Hepatocyte (in vitro differentiated cells): ENCODE measurements at regions not wholly inside any gene's neighbourhood (a gene's known extent, or its start where the extent isn't known, plus 50 kb on each side); places are given as distances from the start of the nearest gene placed in this dataset.

Experiments used
- DNase-seq: peaks from one replicate; pipeline ENCODE4 v3.0.0-alpha.2; 2016; ENCODE audit warnings: low spot score
- H2AFZ ChIP-seq: fragments of 200-600 bp; sonication (generic); 2 replicates; pipeline ENCODE4 v1.6.0; 2016; ENCODE audit warnings: antibody characterized with exemption, mild to moderate bottlenecking
- H3K27ac ChIP-seq: fragments of 200-600 bp; sonication (generic); 2 replicates; pipeline ENCODE4 v1.5.1; 2016; ENCODE audit warnings: mild to moderate bottlenecking
- H3K27me3 ChIP-seq: fragments of 200-600 bp; sonication (generic); 2 replicates; pipeline ENCODE4 v1.6.1; 2016
- H3K36me3 ChIP-seq: fragments of 200-600 bp; sonication (generic); replicated peaks from 2 replicates; pipeline ENCODE4 v1.5.1; 2016; ENCODE audit warnings: low read depth; ENCODE audit not compliant: insufficient read depth
- H3K4me1 ChIP-seq: fragments of 200-600 bp; sonication (generic); 2 replicates; pipeline ENCODE4 v1.5.1; 2016; ENCODE audit warnings: mild to moderate bottlenecking, moderate library complexity; ENCODE audit not compliant: insufficient read depth
- H3K4me2 ChIP-seq: fragments of 200-600 bp; sonication (generic); 2 replicates; pipeline ENCODE4 v1.6.0; 2016
- H3K4me3 ChIP-seq: fragments of 200-600 bp; sonication (generic); 2 replicates; pipeline ENCODE4 v1.5.1; 2016; ENCODE audit warnings: mild to moderate bottlenecking
- H3K79me2 ChIP-seq: fragments of 200-600 bp; sonication (generic); 2 replicates; pipeline ENCODE4 v1.6.0; 2017; ENCODE audit warnings: mild to moderate bottlenecking
- H3K9me2 ChIP-seq: fragments of 200-600 bp; sonication (generic); replicated peaks from 2 replicates; pipeline ENCODE4 v1.6.0; 2017; ENCODE audit warnings: mild to moderate bottlenecking; ENCODE audit not compliant: insufficient read depth
- H3K9me3 ChIP-seq: fragments of 200-600 bp; sonication (generic); 2 replicates; pipeline ENCODE4 v1.5.1; 2016; ENCODE audit warnings: low read depth, mild to moderate bottlenecking
- H4K20me1 ChIP-seq: fragments of 200-600 bp; sonication (generic); 2 replicates; pipeline ENCODE4 v1.6.0; 2016; ENCODE audit warnings: mild to moderate bottlenecking; ENCODE audit not compliant: insufficient read depth, poor library complexity, severe bottlenecking
- CTCF ChIP-seq: fragments of 200-600 bp; sonication (generic); IDR thresholded peaks from 2 replicates; pipeline ENCODE4 v1.5.1; 2016; ENCODE audit warnings: antibody characterized with exemption, mild to moderate bottlenecking; ENCODE audit not compliant: poor library complexity
- EZH2 ChIP-seq: fragments of 200-600 bp; sonication (generic); IDR thresholded peaks from 2 replicates; pipeline ENCODE4 v1.6.1; 2016; ENCODE audit warnings: antibody characterized with exemption, mild to moderate bottlenecking, borderline replicate concordance
- EZH2phosphoT487 ChIP-seq: fragments of 200-600 bp; sonication (generic); IDR thresholded peaks from one replicate; pipeline ENCODE4 v1.6.1; 2018; ENCODE audit warnings: antibody characterized with exemption, mild to moderate bottlenecking, low read depth, moderate library complexity; ENCODE audit not compliant: unreplicated experiment, severe bottlenecking
- WGBS: methylation state at CpG from one replicate; pipeline ENCODE4 v1.1.6; 2016; ENCODE audit warnings: low lambda C conversion rate; ENCODE audit errors: missing lambda C conversion rate; 5-methylcytosine and 5-hydroxymethylcytosine counted together

- no peaks in the 10 kb centered on the region for H3K27me3 ChIP-seq
- H3K9me2 ChIP-seq = no peaks in the 10 kb centered on the region
- no peak for DNase-seq
- H3K27ac ChIP-seq = no peak overlapping the region
- 72% methylated on average over 2 of the region's 2 CpGs for WGBS
- H3K36me3 ChIP-seq = no peaks in the 10 kb centered on the region
- no peaks in the 10 kb centered on the region for H4K20me1 ChIP-seq
- H3K79me2 ChIP-seq = no peaks in the 10 kb centered on the region
- H3K4me2 ChIP-seq = no peak overlapping the region
- H3K9me3 ChIP-seq = no peaks in the 10 kb centered on the region
- no peak overlapping the region for H3K4me3 ChIP-seq
- TF ChIP-seq CTCF = no peak
- TF ChIP-seq EZH2phosphoT487 = no peak
- no peak for TF ChIP-seq EZH2
- H2AFZ ChIP-seq = no peak overlapping the region
- no peaks in the 10 kb centered on the region for H3K4me1 ChIP-seq
These were observed 543.3 kb upstream of the PKDCC start for GRCh38 chr2:41504532-41504931.

- no peaks in the 10 kb centered on the region for H3K36me3 ChIP-seq
- no peaks in the 10 kb centered on the region for H3K27me3 ChIP-seq
- DNase-seq = no peak
- TF ChIP-seq EZH2phosphoT487 = no peak
- TF ChIP-seq EZH2 = no peak
- TF ChIP-seq CTCF = no peak
- H3K27ac ChIP-seq = no peak overlapping the region
- no peak overlapping the region for H2AFZ ChIP-seq
- no peak overlapping the region for H3K4me3 ChIP-seq
- H3K4me2 ChIP-seq = no peak overlapping the region
- H3K9me3 ChIP-seq = no peaks in the 10 kb centered on the region
- no peaks in the 10 kb centered on the region for H3K4me1 ChIP-seq
- H3K9me2 ChIP-seq = no peaks in the 10 kb centered on the region
- H3K79me2 ChIP-seq = no peaks in the 10 kb centered on the region
- 62% methylated on average over 4 of the region's 4 CpGs for WGBS
- no peaks in the 10 kb centered on the region for H4K20me1 ChIP-seq
These were observed 537.7 kb upstream of the PKDCC start for GRCh38 chr2:41510108-41510507.

GRCh38 chr2:41521211-41521610 lies 526.6 kb upstream of the PKDCC start:
- Histone ChIP-seq H3K4me3 (no peak overlapping the region), H3K9me2 (no peaks in the 10 kb centered on the region), H3K9me3 (no peaks in the 10 kb centered on the region), H2AFZ (no peak overlapping the region), H3K27me3 (no peaks in the 10 kb centered on the region), H3K79me2 (no peaks in the 10 kb centered on the region), H3K36me3 (no peaks in the 10 kb centered on the region), H3K27ac (no peak overlapping the region), H3K4me2 (no peak overlapping the region), H3K4me1 (no peaks in the 10 kb centered on the region), H4K20me1 (no peaks in the 10 kb centered on the region)
- DNase-seq = no peak
- TF ChIP-seq CTCF = no peak
- no peak for TF ChIP-seq EZH2
- TF ChIP-seq EZH2phosphoT487 = no peak
